ENCODE measurements at regions not wholly inside any gene's neighbourhood (a gene's known extent, or its start where the extent isn't known, plus 50 kb on each side); places are given as distances from the start of the nearest gene placed in this dataset.

DNA sequence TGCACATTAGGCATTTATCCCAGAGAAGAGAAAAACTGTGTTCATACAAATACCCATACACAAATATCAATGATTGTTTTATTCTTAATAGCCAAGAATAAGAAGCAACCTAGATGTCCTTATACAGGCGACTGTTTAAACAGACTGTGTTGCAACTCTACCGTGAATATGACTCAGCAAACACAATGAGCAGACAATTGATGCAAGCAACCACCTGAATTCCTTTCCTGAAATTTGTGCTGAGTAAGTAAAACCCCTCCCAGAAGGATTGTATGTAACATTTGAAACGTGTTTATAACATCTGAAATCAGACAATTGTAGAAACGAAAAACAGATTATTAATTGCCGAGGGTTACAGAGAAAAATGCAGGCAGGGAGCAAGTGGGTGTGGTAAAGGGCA, 621.9 kb upstream of the SOX11 start:
- Histone ChIP-seq H3K4me1 (ENCODE audit: insufficient read depth, low read length) (no peaks in the 10 kb centered on the region), H3K4me2 (ENCODE audit: insufficient read depth, low read length) (no peak overlapping the region), H3K27ac (ENCODE audit: low read length) (no peak overlapping the region), H2AFZ (ENCODE audit: low read depth, low read length) (no peak overlapping the region), H3K9ac (ENCODE audit: low read depth, low read length) (no peak overlapping the region), H3K36me3 (ENCODE audit: insufficient read depth, low read length) (no peaks in the 10 kb centered on the region), H4K20me1 (ENCODE audit: insufficient read depth, low read length) (no peaks in the 10 kb centered on the region), H3K4me3 (ENCODE audit: low read depth in 1 of 2, low read length in 2 of 2) (no peak overlapping the region), H3K9me3 (ENCODE audit: insufficient read depth, low read length, severe bottlenecking) (no peaks in the 10 kb centered on the region), H3K79me2 (ENCODE audit: insufficient read depth, low read length) (no peaks in the 10 kb centered on the region), H3K27me3 (ENCODE audit: insufficient read depth, low read length, poor library complexity) (no peaks in the 10 kb centered on the region)
- no peak for ATAC-seq (ENCODE audit: insufficient read depth, low read depth)
- TF ChIP-seq, protein P1, sequence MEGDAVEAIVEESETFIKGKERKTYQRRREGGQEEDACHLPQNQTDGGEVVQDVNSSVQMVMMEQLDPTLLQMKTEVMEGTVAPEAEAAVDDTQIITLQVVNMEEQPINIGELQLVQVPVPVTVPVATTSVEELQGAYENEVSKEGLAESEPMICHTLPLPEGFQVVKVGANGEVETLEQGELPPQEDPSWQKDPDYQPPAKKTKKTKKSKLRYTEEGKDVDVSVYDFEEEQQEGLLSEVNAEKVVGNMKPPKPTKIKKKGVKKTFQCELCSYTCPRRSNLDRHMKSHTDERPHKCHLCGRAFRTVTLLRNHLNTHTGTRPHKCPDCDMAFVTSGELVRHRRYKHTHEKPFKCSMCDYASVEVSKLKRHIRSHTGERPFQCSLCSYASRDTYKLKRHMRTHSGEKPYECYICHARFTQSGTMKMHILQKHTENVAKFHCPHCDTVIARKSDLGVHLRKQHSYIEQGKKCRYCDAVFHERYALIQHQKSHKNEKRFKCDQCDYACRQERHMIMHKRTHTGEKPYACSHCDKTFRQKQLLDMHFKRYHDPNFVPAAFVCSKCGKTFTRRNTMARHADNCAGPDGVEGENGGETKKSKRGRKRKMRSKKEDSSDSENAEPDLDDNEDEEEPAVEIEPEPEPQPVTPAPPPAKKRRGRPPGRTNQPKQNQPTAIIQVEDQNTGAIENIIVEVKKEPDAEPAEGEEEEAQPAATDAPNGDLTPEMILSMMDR (IDR thresholded peaks at IDR 0.05; ENCODE audit: borderline replicate concordance, extremely low read depth, low read length, poor library complexity, severe bottlenecking) = no peak
- TF ChIP-seq EZH2 (IDR thresholded peaks at IDR 0.05; ENCODE audit: borderline replicate concordance, low read depth, low read length, severe bottlenecking) = no peak
- no peak for DNase-seq

DNA sequence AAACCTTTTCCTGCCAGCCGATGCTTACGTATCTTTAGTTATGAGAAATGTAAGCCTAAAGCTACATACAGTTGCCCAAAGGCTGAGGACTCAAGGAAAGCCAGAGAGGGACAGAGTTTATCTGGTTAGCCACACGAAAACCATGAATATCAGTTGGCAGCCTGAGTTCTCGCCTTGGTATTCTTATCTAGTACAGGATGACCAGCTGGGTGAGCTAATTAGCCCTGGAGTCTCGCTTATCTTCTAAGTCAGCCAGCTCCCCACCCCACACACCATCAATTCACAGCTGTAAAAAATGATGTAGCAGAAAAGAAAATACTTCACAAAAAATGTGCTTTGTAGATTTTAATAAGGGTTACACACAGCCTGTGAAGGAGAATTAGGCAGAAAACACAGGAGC, 617.5 kb upstream of the SOX11 start:
- H3K9ac ChIP-seq (ENCODE audit: low read depth, low read length) = no peak overlapping the region
- no peaks in the 10 kb centered on the region for H3K36me3 ChIP-seq (ENCODE audit: insufficient read depth, low read length)
- no peak overlapping the region for H3K4me3 ChIP-seq (ENCODE audit: low read depth in 1 of 2, low read length in 2 of 2)
- no peaks in the 10 kb centered on the region for H3K9me3 ChIP-seq (ENCODE audit: insufficient read depth, low read length, severe bottlenecking)
- no peak for ATAC-seq (ENCODE audit: insufficient read depth, low read depth)
- H3K4me2 ChIP-seq (ENCODE audit: insufficient read depth, low read length) = no peak overlapping the region
- TF ChIP-seq EZH2 (IDR thresholded peaks at IDR 0.05; ENCODE audit: borderline replicate concordance, low read depth, low read length, severe bottlenecking) = no peak
- TF ChIP-seq, protein P1 (IDR thresholded peaks at IDR 0.05; ENCODE audit: borderline replicate concordance, extremely low read depth, low read length, poor library complexity, severe bottlenecking) = no peak
- no peak overlapping the region for H3K27ac ChIP-seq (ENCODE audit: low read length)
- H2AFZ ChIP-seq (ENCODE audit: low read depth, low read length) = no peak overlapping the region
- H3K4me1 ChIP-seq (ENCODE audit: insufficient read depth, low read length) = no peaks in the 10 kb centered on the region; the same call in 1 of the 2 replicates
- no peaks in the 10 kb centered on the region for H4K20me1 ChIP-seq (ENCODE audit: insufficient read depth, low read length)
- H3K27me3 ChIP-seq (ENCODE audit: insufficient read depth, low read length, poor library complexity) = no peaks in the 10 kb centered on the region
- no peak for DNase-seq
- no peaks in the 10 kb centered on the region for H3K79me2 ChIP-seq (ENCODE audit: insufficient read depth, low read length)

DNA sequence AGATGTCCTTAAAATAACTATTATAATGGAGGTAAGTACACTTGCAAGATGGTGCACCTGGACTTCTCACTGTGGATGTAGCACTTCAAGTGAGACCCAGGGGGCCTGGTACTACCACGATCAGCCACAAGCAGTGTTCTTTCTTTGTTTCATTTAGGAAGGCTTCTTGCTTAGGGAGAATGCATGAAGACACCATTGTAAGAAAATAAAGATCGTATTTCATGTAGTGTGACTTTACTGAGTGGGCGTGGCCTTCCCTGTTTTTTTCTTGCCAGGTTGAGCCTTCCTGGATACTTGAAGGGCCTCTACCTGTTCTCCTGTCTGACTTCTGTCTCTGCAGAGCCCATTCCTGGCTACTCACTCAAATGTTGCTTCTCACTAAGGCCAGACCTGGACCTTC, 615.6 kb upstream of the SOX11 start:
- Histone ChIP-seq H3K9ac (ENCODE audit: low read depth, low read length) (no peak overlapping the region), H3K27me3 (ENCODE audit: insufficient read depth, low read length, poor library complexity) (no peaks in the 10 kb centered on the region), H3K4me2 (ENCODE audit: insufficient read depth, low read length) (no peak overlapping the region), H4K20me1 (ENCODE audit: insufficient read depth, low read length) (no peaks in the 10 kb centered on the region), H3K27ac (ENCODE audit: low read length) (no peak overlapping the region), H2AFZ (ENCODE audit: low read depth, low read length) (no peak overlapping the region), H3K9me3 (ENCODE audit: insufficient read depth, low read length, severe bottlenecking) (no peaks in the 10 kb centered on the region), H3K4me3 (ENCODE audit: low read depth in 1 of 2, low read length in 2 of 2) (no peak overlapping the region), H3K79me2 (ENCODE audit: insufficient read depth, low read length) (no peaks in the 10 kb centered on the region), H3K4me1 (ENCODE audit: insufficient read depth, low read length) (no peaks in the 10 kb centered on the region; the same call in 1 of the 2 replicates), H3K36me3 (ENCODE audit: insufficient read depth, low read length) (no peaks in the 10 kb centered on the region)
- TF ChIP-seq, protein P1 (IDR thresholded peaks at IDR 0.05; ENCODE audit: borderline replicate concordance, extremely low read depth, low read length, poor library complexity, severe bottlenecking) = no peak
- TF ChIP-seq EZH2 (IDR thresholded peaks at IDR 0.05; ENCODE audit: borderline replicate concordance, low read depth, low read length, severe bottlenecking) = no peak
- ATAC-seq (ENCODE audit: insufficient read depth, low read depth) (no peak), DNase-seq (no peak)

Measured in DND-41 (cell line).